ENCODE measurements at regions not wholly inside any gene's neighbourhood (a gene's known extent, or its start where the extent isn't known, plus 50 kb on each side); places are given as distances from the start of the nearest gene placed in this dataset.

- no peaks in the 10 kb centered on the region for H3K79me2 ChIP-seq (ENCODE audit: insufficient read depth, low read length)
- no peaks in the 10 kb centered on the region for H3K9me3 ChIP-seq (ENCODE audit: low read length)
- H3K9me2 ChIP-seq (ENCODE audit: low read depth, low read length), result no peaks in the 10 kb centered on the region
- TF ChIP-seq EZH2 (IDR thresholded peaks at IDR 0.05; ENCODE audit: borderline replicate concordance, low read length), result no peak
- TF ChIP-seq CTCF (IDR thresholded peaks at IDR 0.05; ENCODE audit: low read length), result no peak
- H3K4me3 ChIP-seq (ENCODE audit: low read depth, low read length, poor library complexity, severe bottlenecking), result no peak overlapping the region
- no peaks in the 10 kb centered on the region for H3K36me3 ChIP-seq (ENCODE audit: insufficient read depth, low read length)
- no peaks in the 10 kb centered on the region for H3K27me3 ChIP-seq (ENCODE audit: insufficient read depth, low read length)
- H2AFZ ChIP-seq (ENCODE audit: low read length), result no peak overlapping the region
- no peaks in the 10 kb centered on the region for H3F3A ChIP-seq (ENCODE audit: insufficient read depth, low read length)
- H3K4me1 ChIP-seq (ENCODE audit: insufficient read depth, low read length, severe bottlenecking), result no peaks in the 10 kb centered on the region
- no peak overlapping the region for H3K4me2 ChIP-seq (ENCODE audit: low read length)
- H3K9ac ChIP-seq (ENCODE audit: low read length), result no peak overlapping the region
- no peaks in the 10 kb centered on the region for H4K20me1 ChIP-seq (ENCODE audit: insufficient read depth, low read length)
- H3K27ac ChIP-seq (ENCODE audit: low read depth, low read length, poor library complexity, severe bottlenecking), result no peak overlapping the region
Measured at GRCh38 chr11:25650319-25650718, 681.6 kb upstream of the ANO3 start.

- H3K36me3 ChIP-seq (ENCODE audit: insufficient read depth, low read length), result no peaks in the 10 kb centered on the region
- H3K27me3 ChIP-seq (ENCODE audit: insufficient read depth, low read length), result no peaks in the 10 kb centered on the region
- H3K9ac ChIP-seq (ENCODE audit: low read length), result no peak overlapping the region
- H3K9me2 ChIP-seq (ENCODE audit: low read depth, low read length), result no peaks in the 10 kb centered on the region
- H3K4me1 ChIP-seq (ENCODE audit: insufficient read depth, low read length, severe bottlenecking), result no peaks in the 10 kb centered on the region
- TF ChIP-seq EZH2 (IDR thresholded peaks at IDR 0.05; ENCODE audit: borderline replicate concordance, low read length) (no peak), CTCF (IDR thresholded peaks at IDR 0.05; ENCODE audit: low read length) (no peak)
- no peak overlapping the region for H3K4me3 ChIP-seq (ENCODE audit: low read depth, low read length, poor library complexity, severe bottlenecking)
- H2AFZ ChIP-seq (ENCODE audit: low read length), result no peak overlapping the region
- H3K79me2 ChIP-seq (ENCODE audit: insufficient read depth, low read length), result no peaks in the 10 kb centered on the region
- H4K20me1 ChIP-seq (ENCODE audit: insufficient read depth, low read length), result no peaks in the 10 kb centered on the region
- H3F3A ChIP-seq (ENCODE audit: insufficient read depth, low read length), result no peaks in the 10 kb centered on the region
- no peaks in the 10 kb centered on the region for H3K9me3 ChIP-seq (ENCODE audit: low read length)
- no peak overlapping the region for H3K4me2 ChIP-seq (ENCODE audit: low read length)
- H3K27ac ChIP-seq (ENCODE audit: low read depth, low read length, poor library complexity, severe bottlenecking), result no peak overlapping the region
Measured at GRCh38 chr11:25655636-25656035, 676.3 kb upstream of the ANO3 start.

GRCh38 chr11:25658916-25659315, 673.0 kb upstream of the ANO3 start:
- TF ChIP-seq EZH2 (IDR thresholded peaks at IDR 0.05; ENCODE audit: borderline replicate concordance, low read length) (no peak), CTCF (IDR thresholded peaks at IDR 0.05; ENCODE audit: low read length) (no peak)

More at GRCh38 chr11:25658916-25659315, 673.0 kb upstream of the ANO3 start:
- H2AFZ ChIP-seq (ENCODE audit: low read length), result no peak overlapping the region
- H3K27ac ChIP-seq (ENCODE audit: low read depth, low read length, poor library complexity, severe bottlenecking), result no peak overlapping the region
- H3K9ac ChIP-seq (ENCODE audit: low read length), result no peak overlapping the region
- H3K9me2 ChIP-seq (ENCODE audit: low read depth, low read length), result no peaks in the 10 kb centered on the region
- H3K27me3 ChIP-seq (ENCODE audit: insufficient read depth, low read length), result no peaks in the 10 kb centered on the region
- H3K9me3 ChIP-seq (ENCODE audit: low read length), result no peaks in the 10 kb centered on the region
- H4K20me1 ChIP-seq (ENCODE audit: insufficient read depth, low read length), result no peaks in the 10 kb centered on the region
- H3K36me3 ChIP-seq (ENCODE audit: insufficient read depth, low read length), result no peaks in the 10 kb centered on the region
- no peaks in the 10 kb centered on the region for H3F3A ChIP-seq (ENCODE audit: insufficient read depth, low read length)
- no peak overlapping the region for H3K4me3 ChIP-seq (ENCODE audit: low read depth, low read length, poor library complexity, severe bottlenecking)
- no peaks in the 10 kb centered on the region for H3K4me1 ChIP-seq (ENCODE audit: insufficient read depth, low read length, severe bottlenecking)
- no peak overlapping the region for H3K4me2 ChIP-seq (ENCODE audit: low read length)
- no peaks in the 10 kb centered on the region for H3K79me2 ChIP-seq (ENCODE audit: insufficient read depth, low read length)
